Kidney (tissue), 13 donors: ENCODE measurements at regions not wholly inside any gene's neighbourhood (a gene's known extent, or its start where the extent isn't known, plus 50 kb on each side); places are given as distances from the start of the nearest gene placed in this dataset.
A peak's percentile ranks its signal among the peaks of the same experiment; 100 is the strongest.

Experiments
- DNase-seq, 5 donors: peaks; one replicate each; pipeline ENCODE4 v3.0.0-alpha.2; 2013 to 2020
- FAIRE-seq: peaks from 2 replicates; lab custom pipeline; 2012; peaks lifted over from hg19 to GRCh38; lab: Jason Lieb, UNC
- H3K27ac ChIP-seq, 2 donors: one replicate each; pipeline ENCODE4 v1.7.0; 2013; ENCODE audit warnings: low read depth in 2 of 2, low read length in 2 of 2, inconsistent platforms in 1 of 2
- H3K27me3 ChIP-seq: one replicate; pipeline ENCODE4 v1.7.1; 2013; ENCODE audit warnings: low read length, inconsistent platforms; ENCODE audit not compliant: control insufficient read depth, insufficient read depth
- H3K36me3 ChIP-seq, 3 donors: one replicate each; pipeline versions ENCODE4 v1.7.0 to v1.7.1; 2013; ENCODE audit warnings: low read length in 3 of 3, control low read depth in 1 of 3, inconsistent platforms in 1 of 3; ENCODE audit not compliant: insufficient read depth in 3 of 3, control insufficient read depth in 2 of 3
- H3K4me1 ChIP-seq, 3 donors: one replicate each; pipeline versions ENCODE4 v1.7.0 to v1.7.1; 2013; ENCODE audit warnings: low read length in 3 of 3, inconsistent platforms in 1 of 3, low read depth in 1 of 3; ENCODE audit not compliant: control insufficient read depth in 2 of 3, insufficient read depth in 2 of 3
- H3K4me3 ChIP-seq, 3 donors: one replicate each; pipeline versions ENCODE4 v1.7.0 to v1.8.1; 2013; ENCODE audit warnings: low read length in 3 of 3, control low read depth in 1 of 3, inconsistent platforms in 1 of 3
- H3K9ac ChIP-seq, 3 donors: one replicate each; pipeline versions ENCODE4 v1.7.0 to v1.7.1; 2013; ENCODE audit warnings: low read length in 3 of 3, control low read depth in 1 of 3, inconsistent platforms in 1 of 3
- H3K9me3 ChIP-seq, 3 donors: one replicate each; pipeline versions ENCODE4 v1.7.0 to v1.7.1; 2013; ENCODE audit warnings: low read length in 3 of 3, control low read depth in 1 of 3, inconsistent platforms in 1 of 3; ENCODE audit not compliant: control insufficient read depth in 2 of 3, insufficient read depth in 1 of 3
- CTCF ChIP-seq: IDR thresholded peaks from 3 replicates; pipeline ENCODE4 v1.5.1; 2012; ENCODE audit warnings: mild to moderate bottlenecking, moderate library complexity, borderline replicate concordance; ENCODE audit not compliant: insufficient read depth; ENCODE audit errors: extremely low read depth
- intact Hi-C: fragments of 100-400 bp; cut with DNase I; formaldehyde crosslinking; loops from one replicate; pipeline ENCODE4 v1.11.1; 2022
- donor health status: control.
- donor health status: control.
- donor health status: control.
- donor health status: control.
- donor health status: control.
- donor health status: DM: yes; HTN: yes; CAD: no.
- donor health status: Normal renal cell carcinoma (clear cell type).

DNA sequence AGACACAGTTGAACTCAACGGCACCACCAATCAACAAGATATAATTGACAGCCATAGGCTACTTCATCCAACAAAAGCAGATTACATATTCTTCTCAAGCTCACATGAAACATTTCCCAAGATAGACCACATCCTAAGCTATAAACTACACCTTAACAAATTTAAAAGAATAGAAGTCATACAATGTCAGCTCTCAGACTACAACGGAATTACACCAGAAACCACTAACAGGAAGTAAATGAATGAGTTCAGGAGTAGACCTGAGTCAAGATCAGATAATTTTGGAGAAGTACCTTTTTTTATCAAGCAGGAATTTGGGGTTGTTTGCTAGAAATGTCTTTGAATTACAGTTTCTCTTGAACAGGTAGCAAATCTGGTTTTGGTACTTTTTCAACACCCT lies 237.8 kb downstream of the TBX18 start:
- Histone ChIP-seq H3K36me3 (no peaks in the 10 kb centered on the region), H3K4me1 (no peaks in the 10 kb centered on the region), H3K27ac (no peak overlapping the region), H3K9ac (no peak overlapping the region), H3K9me3 (peaks cover 0 to 4% (median 0%) of the 10 kb centered on the region in 3 donors), H3K4me3 (no peak overlapping the region), H3K27me3 (no peaks in the 10 kb centered on the region)
- no peak for TF ChIP-seq CTCF
- DNase-seq, result no peak
- intact Hi-C loops, result no loop called here
- no peak for FAIRE-seq

- H3K4me1 ChIP-seq, result no peaks in the 10 kb centered on the region
- intact Hi-C loops, result no loop called here
- H3K9ac ChIP-seq, result no peak overlapping the region
- FAIRE-seq (no peak), DNase-seq (no peak)
- H3K27me3 ChIP-seq, result no peaks in the 10 kb centered on the region
- TF ChIP-seq CTCF, result no peak
- H3K4me3 ChIP-seq, result no peak overlapping the region
- peaks cover 0 to 4% (median 0%) of the 10 kb centered on the region in 3 donors for H3K9me3 ChIP-seq
- no peaks in the 10 kb centered on the region for H3K36me3 ChIP-seq
- H3K27ac ChIP-seq, result no peak overlapping the region
Observed at GRCh38 chr6:84525907-84526306, 238.5 kb downstream of the TBX18 start.

DNA sequence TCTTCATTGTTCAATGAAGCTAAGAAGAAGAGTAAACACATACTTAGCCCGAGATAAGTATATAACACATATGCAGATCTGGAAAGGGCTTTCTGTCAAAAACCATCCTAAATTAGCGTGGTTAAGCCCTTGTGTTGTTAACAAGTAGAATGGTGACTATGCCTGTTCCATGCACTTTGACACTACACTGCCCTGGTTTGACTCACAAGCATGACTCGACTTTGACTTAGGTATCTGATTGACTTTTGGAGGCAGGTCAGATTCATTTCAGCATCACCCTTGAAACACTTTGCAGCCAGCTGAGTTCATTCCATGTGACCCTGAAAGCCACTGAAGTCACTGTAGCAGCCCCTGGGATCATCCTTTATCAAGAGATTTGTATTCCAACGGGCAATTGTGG lies 239.8 kb downstream of the TBX18 start:
- DNase-seq, result no peak
- intact Hi-C loops, result no loop called here
- H3K4me3 ChIP-seq, result no peak overlapping the region
- peaks cover 0 to 3% (median 0%) of the 10 kb centered on the region in 3 donors for H3K9me3 ChIP-seq
- no peak overlapping the region for H3K9ac ChIP-seq
- H3K4me1 ChIP-seq, result no peaks in the 10 kb centered on the region
- TF ChIP-seq CTCF, result no peak
- H3K27ac ChIP-seq, result no peak overlapping the region
- H3K27me3 ChIP-seq, result no peaks in the 10 kb centered on the region
- no peak for FAIRE-seq
- no peaks in the 10 kb centered on the region for H3K36me3 ChIP-seq

GRCh38 chr6:84522135-84522549 lies 242.3 kb downstream of the TBX18 start:
- no peaks in the 10 kb centered on the region for H3K36me3 ChIP-seq
- TF ChIP-seq CTCF, result no peak
- H3K4me3 ChIP-seq, result no peak overlapping the region
- DNase-seq, result peak in 4 of 5 donors; percentile 20 to 68 (median 55)
- H3K9ac ChIP-seq, result no peak overlapping the region
- intact Hi-C loops, result no loop called here
- H3K4me1 ChIP-seq, result no peaks in the 10 kb centered on the region
- H3K27ac ChIP-seq, result no peak overlapping the region
- FAIRE-seq, result no peak
- H3K27me3 ChIP-seq, result no peaks in the 10 kb centered on the region
- H3K9me3 ChIP-seq, result no peaks in the 10 kb centered on the region
